NT2/D1 (cell line): ENCODE measurements at regions not wholly inside any gene's neighbourhood (a gene's known extent, or its start where the extent isn't known, plus 50 kb on each side); places are given as distances from the start of the nearest gene placed in this dataset.

Experiments
- DNase-seq: peaks from one replicate; pipeline ENCODE4 v3.0.0-alpha.2; 2011; ENCODE audit warnings: low read depth, low spot score
- H3K27me3 ChIP-seq: 2 replicates; pipeline ENCODE4 v1.6.0; 2011; ENCODE audit warnings: mild to moderate bottlenecking; ENCODE audit not compliant: insufficient read length, insufficient read depth
- H3K36me3 ChIP-seq: 2 replicates; pipeline ENCODE4 v1.6.1; 2011; ENCODE audit warnings: mild to moderate bottlenecking, low read length, mixed read lengths; ENCODE audit not compliant: insufficient read depth, insufficient read length
- H3K4me1 ChIP-seq: 2 replicates; pipeline ENCODE4 v1.5.1; 2011; ENCODE audit not compliant: insufficient read depth, insufficient read length
- H3K4me3 ChIP-seq: 2 replicates; pipeline ENCODE4 v1.5.1; 2011; ENCODE audit warnings: low read depth; ENCODE audit not compliant: insufficient read length
- H3K9ac ChIP-seq: 2 replicates; pipeline ENCODE4 v1.6.0; 2011; ENCODE audit warnings: low read depth; ENCODE audit not compliant: insufficient read length
- H3K9me3 ChIP-seq: 2 replicates; pipeline ENCODE4 v1.5.1; 2011; ENCODE audit warnings: mild to moderate bottlenecking, low read length; ENCODE audit not compliant: insufficient read depth
- SUZ12 ChIP-seq: IDR thresholded peaks from 2 replicates; pipeline ENCODE4 v1.6.1; 2011; ENCODE audit not compliant: insufficient read length, insufficient read depth; ENCODE audit errors: extremely low read depth
- YY1 ChIP-seq: IDR thresholded peaks from 2 replicates; pipeline ENCODE4 v1.6.1; 2011; ENCODE audit not compliant: insufficient read length, insufficient read depth
- ZNF274 ChIP-seq: IDR thresholded peaks from 2 replicates; pipeline ENCODE4 v1.6.1; 2011; ENCODE audit warnings: mild to moderate bottlenecking, low read depth, low read length

DNA sequence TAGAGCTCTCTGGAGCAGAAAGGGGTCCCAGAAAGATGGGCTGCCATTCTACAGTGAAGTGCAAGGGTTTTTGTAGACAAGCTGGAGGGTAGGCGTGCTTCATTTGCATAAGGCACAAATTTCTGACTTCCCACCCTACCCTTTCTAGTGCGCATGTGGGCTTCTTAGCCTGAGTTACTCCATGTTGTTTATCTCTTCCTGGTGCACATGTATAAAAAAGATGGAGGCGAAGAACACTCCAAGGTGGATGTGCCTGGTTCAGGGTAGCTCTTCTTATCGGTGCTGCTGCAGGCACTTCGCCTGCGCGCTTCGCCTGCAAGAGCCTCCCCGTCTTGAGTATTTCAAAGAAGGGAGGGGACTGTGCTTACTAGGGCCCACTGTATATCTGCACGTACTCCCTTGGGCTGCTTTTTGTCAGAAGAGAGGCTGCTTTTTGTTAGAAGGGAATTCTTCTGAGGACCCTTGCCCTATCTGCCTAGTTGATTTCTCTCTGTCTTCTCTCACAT is 1047.3 kb upstream of the CNTN5 start:
- DNase-seq, result no peak
- TF ChIP-seq ZNF274 (no peak), SUZ12 (no peak), YY1 (no peak)
- no peak overlapping the region for H3K9ac ChIP-seq
- no peak overlapping the region for H3K4me3 ChIP-seq
- H3K4me1 ChIP-seq, result no peaks in the 10 kb centered on the region
- no peaks in the 10 kb centered on the region for H3K36me3 ChIP-seq
- H3K27me3 ChIP-seq, result no peaks in the 10 kb centered on the region
- no peaks in the 10 kb centered on the region for H3K9me3 ChIP-seq

DNA sequence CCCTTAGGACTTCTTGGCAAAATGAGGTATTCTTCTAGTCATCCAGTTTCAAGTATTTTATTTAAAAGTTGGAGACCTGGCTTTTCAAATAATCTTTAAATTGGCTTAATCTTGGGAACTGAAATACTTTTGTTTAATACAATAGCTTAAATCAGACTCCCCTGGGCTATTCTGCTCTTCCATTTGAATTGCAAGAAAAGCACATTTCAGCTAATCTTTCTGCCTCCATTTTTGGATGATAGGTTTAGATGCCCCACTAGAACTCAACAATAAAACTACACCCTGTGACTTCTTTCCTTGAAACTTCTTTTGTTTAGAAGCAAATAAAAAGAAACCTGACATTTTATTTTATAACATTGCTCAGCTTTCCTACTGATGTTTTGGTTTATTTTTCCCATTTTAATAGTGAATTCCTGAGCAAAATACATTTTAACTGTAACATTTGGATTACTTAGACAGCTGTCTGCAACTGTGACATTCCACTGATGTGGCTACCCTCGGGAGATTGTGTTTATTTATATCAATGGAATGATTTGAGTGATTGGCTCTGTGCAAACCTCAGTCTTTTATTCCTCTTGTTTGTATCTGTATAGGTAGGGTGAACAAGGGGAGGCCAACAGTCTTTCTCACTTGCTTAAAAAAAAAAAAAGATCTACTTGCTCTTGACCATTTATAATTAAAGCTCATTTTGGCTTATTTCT is 1045.8 kb upstream of the CNTN5 start:
- H3K4me3 ChIP-seq, result no peak overlapping the region
- no peaks in the 10 kb centered on the region for H3K27me3 ChIP-seq
- no peak for DNase-seq
- no peaks in the 10 kb centered on the region for H3K4me1 ChIP-seq
- no peaks in the 10 kb centered on the region for H3K9me3 ChIP-seq
- TF ChIP-seq YY1 (no peak), SUZ12 (no peak), ZNF274 (no peak)
- no peaks in the 10 kb centered on the region for H3K36me3 ChIP-seq
- no peak overlapping the region for H3K9ac ChIP-seq

DNA sequence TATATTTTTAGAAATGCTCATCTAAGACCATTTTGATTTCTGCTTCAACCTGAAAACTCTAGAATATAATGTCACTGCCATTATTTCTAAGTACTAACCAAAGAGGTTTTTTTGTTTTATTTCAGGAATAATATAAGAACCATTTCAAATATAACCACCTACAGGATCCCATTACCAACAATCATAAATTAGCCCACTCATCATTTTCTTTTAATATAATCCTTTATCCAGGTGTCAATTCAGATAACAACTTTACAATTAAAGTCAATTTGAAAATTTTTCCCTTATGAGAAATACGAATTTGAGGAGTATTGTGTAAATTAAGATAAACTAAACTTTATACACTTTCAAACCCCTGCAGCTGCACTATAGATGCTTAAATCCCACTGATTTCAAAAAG is 1043.0 kb upstream of the CNTN5 start:
- no peaks in the 10 kb centered on the region for H3K27me3 ChIP-seq
- no peaks in the 10 kb centered on the region for H3K4me1 ChIP-seq
- H3K36me3 ChIP-seq, result no peaks in the 10 kb centered on the region
- no peak for TF ChIP-seq ZNF274
- TF ChIP-seq SUZ12, result no peak
- no peak for TF ChIP-seq YY1
- no peak overlapping the region for H3K9ac ChIP-seq
- no peaks in the 10 kb centered on the region for H3K9me3 ChIP-seq
- no peak overlapping the region for H3K4me3 ChIP-seq
- DNase-seq, result no peak

DNA sequence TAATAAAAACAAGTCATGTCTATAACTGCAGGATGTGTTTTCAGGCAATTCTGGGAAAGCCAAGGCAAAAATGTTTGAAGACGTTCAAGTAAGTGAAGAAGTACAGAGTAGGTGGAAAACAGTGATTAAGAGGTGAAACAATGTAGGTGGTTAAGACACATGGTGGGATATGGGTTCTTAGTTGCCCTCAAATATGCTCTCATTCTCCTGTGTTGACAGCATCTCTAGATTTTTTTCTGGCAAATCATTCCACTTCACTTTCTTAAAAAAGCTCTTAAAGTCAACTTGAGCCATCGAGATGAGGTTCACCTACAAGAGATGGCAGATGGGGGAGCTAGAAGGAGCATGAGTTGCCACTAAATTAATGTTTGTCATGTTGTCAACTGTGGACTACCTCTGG is 1041.0 kb upstream of the CNTN5 start:
- Histone ChIP-seq H3K4me3 (no peak overlapping the region), H3K9ac (no peak overlapping the region), H3K9me3 (no peaks in the 10 kb centered on the region), H3K36me3 (no peaks in the 10 kb centered on the region), H3K27me3 (no peaks in the 10 kb centered on the region), H3K4me1 (no peaks in the 10 kb centered on the region)
- no peak for DNase-seq
- TF ChIP-seq SUZ12 (no peak), ZNF274 (no peak), YY1 (no peak)

DNA sequence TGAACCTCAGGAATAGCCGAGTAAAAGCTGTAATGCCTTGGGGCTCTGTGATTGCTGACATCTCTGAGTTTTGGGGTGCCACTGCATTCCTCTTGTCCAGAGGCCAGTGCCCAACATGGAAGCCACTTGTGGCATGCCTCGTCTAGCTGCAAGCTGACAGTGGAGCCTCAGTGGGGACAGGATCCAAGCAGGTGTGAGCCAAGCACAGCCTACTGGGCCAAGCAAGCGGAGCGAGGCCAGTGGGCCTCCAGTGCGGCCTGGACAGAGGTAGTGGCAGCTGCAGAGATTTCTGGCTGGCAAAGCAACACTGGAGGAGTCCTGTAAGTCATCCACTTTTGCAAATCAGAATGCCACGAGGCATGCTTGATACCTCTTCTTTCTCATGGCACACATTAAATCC is 1038.2 kb upstream of the CNTN5 start:
- no peaks in the 10 kb centered on the region for H3K27me3 ChIP-seq
- no peak overlapping the region for H3K9ac ChIP-seq
- no peak for TF ChIP-seq SUZ12
- no peak for TF ChIP-seq ZNF274
- no peak for TF ChIP-seq YY1
- no peak overlapping the region for H3K4me3 ChIP-seq
- H3K9me3 ChIP-seq, result no peaks in the 10 kb centered on the region
- no peak for DNase-seq
- H3K4me1 ChIP-seq, result no peaks in the 10 kb centered on the region
- H3K36me3 ChIP-seq, result no peaks in the 10 kb centered on the region

DNA sequence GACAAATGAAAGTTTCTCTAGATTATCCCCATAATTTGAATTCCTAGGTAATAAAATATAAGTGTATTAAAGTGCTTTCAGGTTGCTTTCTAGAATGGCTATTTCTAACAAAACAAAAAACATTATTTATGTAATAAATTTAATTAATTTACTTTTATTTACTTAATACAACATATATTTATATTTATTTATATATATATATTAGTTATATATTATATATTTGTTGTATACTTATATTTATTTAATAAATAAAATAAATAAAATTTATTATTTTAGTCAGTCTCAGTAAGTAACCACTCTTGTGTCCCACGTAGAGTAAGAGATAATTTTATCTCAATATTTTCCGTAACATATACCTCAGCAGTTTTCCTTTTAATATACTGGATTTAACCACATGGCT is 1031.6 kb upstream of the CNTN5 start:
- no peak overlapping the region for H3K4me3 ChIP-seq
- H3K4me1 ChIP-seq, result no peaks in the 10 kb centered on the region
- H3K9me3 ChIP-seq, result no peaks in the 10 kb centered on the region
- H3K27me3 ChIP-seq, result no peaks in the 10 kb centered on the region
- H3K36me3 ChIP-seq, result no peaks in the 10 kb centered on the region
- TF ChIP-seq YY1, result no peak
- no peak for TF ChIP-seq SUZ12
- no peak for TF ChIP-seq ZNF274
- DNase-seq, result no peak
- H3K9ac ChIP-seq, result no peak overlapping the region

DNA sequence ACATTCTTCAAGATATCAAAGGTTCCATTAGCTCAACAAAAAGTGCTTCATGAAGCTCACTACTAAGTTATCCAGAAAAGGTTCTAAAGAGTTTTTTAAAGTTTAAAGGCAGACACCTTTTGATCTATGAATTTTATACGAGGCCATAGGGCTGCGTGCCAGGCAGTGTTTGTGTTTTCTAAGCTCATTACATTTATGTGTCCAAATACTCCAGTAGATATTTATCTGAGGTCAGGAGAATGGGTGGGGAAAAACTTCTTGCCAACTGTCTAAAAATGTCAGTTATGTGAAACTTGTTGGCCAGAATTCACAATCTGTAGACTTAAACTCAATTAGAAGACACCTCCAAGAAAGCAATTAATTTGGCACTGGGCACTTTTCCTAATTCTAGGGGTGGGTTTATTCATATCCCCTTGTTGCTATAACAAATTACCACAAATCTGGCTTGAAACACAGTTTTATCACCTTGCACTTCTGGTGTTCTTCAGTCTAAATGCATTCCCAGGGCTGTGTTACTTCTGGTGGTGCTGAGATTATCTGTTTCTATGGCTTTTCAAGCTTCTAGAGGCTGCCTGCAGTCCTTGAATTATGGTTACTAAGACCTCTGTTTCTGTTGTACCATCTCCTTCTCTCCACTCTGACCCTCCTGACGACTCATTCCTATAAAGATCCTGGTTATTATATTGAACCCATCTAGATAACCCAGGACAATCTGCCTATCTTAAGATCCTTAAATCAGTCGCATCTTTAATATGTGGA is 1030.4 kb upstream of the CNTN5 start:
- no peaks in the 10 kb centered on the region for H3K4me1 ChIP-seq
- H3K27me3 ChIP-seq, result no peaks in the 10 kb centered on the region
- no peaks in the 10 kb centered on the region for H3K9me3 ChIP-seq
- TF ChIP-seq YY1 (no peak), SUZ12 (no peak), ZNF274 (no peak)
- no peak overlapping the region for H3K9ac ChIP-seq
- no peak for DNase-seq
- H3K36me3 ChIP-seq, result no peaks in the 10 kb centered on the region
- H3K4me3 ChIP-seq, result no peak overlapping the region
